ENCODE measurements at regions not wholly inside any gene's neighbourhood (a gene's known extent, or its start where the extent isn't known, plus 50 kb on each side); places are given as distances from the start of the nearest gene placed in this dataset.

- no peak for DNase-seq
Measured at GRCh38 chr11:95577716-95578460, 211.7 kb downstream of the FAM76B start.

GRCh38 chr11:95576146-95576845 is 213.3 kb downstream of the FAM76B start:
- no peak for DNase-seq

DNA sequence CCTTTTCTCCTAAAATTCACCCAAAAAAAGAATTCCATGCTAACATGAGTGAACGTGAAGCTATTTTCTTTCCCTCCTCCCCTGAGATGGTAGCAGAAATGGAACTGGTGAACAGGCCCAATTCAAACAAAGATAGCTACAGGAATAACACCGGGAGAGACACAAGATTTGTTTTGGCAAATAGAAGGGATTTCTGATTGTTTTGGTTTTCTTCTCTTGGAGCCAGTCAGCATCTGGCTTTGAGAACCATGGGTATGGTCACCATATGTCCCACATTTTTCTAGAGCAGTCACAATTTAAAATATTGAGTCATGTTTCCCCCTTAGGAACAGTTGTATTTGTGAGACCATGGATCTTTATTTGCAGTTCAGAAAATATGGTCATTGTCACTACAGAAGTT is 214.1 kb downstream of the FAM76B start:
- no peak for DNase-seq

DNA sequence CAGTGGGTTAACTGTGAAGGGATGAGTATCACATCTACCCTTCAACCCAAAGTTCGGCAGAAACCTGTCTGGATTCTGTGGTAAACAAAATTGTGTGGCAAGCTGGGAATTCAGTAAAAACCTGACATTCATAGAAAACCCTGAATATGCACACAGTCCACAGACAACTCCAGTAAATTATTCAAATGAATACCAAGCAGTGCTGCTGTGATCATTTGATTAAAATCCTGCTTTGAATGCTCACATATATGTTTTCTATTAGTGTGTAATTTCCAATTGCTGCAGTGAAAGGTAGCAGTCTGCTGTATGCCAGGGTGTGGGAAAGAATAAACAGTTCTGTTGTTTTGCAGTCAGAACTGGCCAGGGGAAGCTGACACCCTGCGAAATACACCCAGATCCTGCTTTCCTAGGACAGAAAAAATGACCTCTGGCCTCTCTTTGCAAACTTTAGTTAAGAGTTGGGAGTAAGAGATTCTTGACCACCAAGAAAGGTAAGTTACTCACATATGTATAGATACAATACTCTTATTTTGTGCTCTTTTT is 217.8 kb downstream of the FAM76B start:
- DNase-seq, result no peak

DNA sequence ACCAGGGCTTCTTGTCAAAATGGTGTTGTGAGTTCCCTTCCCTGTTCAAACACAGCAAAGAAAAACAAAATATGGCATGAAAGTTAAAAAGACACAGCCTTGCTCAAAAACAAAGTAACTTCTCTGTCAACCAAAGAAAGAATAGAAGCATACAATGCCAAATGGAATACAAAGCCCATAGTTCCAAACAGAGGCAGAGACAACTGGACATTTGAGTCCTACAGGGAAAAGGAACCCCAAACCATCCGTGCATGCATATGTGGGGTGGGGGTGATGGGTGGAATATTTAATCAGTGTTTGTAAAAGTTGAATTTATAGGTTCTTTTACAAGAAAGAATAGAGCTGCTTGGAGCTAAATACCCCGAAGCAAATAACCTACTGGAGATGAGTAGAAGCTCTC is 218.7 kb downstream of the FAM76B start:
- no peak for DNase-seq

GRCh38 chr11:95569207-95569606 is 220.4 kb downstream of the FAM76B start:
- DNase-seq, result no peak

DNA sequence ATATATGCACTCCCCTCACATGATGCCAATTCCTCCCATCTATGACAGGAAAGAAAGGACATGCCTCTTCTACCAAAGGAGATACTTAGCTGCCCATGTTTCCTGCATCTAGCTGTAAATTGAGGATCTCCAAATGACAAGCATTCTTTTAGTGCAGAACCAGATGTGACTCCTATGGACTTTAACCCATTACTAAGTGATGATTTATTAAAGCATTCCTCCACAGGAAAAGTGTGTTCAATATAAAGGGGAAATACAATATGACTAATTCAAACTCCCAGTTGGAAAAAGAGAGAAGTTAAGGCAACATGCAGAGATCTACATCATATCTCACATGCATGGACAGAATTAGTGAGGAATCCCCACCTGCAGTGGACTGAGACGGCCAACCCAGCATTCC is 221.3 kb downstream of the FAM76B start:
- DNase-seq, result no peak

GRCh38 chr11:95567685-95568084 is 221.9 kb downstream of the FAM76B start:
- DNase-seq, result no peak

GRCh38 chr11:95566211-95566610 is 223.4 kb downstream of the FAM76B start:
- no peak for DNase-seq

- DNase-seq, result no peak
Measured at GRCh38 chr11:95565724-95566141, 223.8 kb downstream of the FAM76B start.

- no peak for DNase-seq
Measured at GRCh38 chr11:95563859-95564258, 225.7 kb downstream of the FAM76B start.

- no peak for DNase-seq
Measured at GRCh38 chr11:95563173-95563572, 226.4 kb downstream of the FAM76B start.

DNA sequence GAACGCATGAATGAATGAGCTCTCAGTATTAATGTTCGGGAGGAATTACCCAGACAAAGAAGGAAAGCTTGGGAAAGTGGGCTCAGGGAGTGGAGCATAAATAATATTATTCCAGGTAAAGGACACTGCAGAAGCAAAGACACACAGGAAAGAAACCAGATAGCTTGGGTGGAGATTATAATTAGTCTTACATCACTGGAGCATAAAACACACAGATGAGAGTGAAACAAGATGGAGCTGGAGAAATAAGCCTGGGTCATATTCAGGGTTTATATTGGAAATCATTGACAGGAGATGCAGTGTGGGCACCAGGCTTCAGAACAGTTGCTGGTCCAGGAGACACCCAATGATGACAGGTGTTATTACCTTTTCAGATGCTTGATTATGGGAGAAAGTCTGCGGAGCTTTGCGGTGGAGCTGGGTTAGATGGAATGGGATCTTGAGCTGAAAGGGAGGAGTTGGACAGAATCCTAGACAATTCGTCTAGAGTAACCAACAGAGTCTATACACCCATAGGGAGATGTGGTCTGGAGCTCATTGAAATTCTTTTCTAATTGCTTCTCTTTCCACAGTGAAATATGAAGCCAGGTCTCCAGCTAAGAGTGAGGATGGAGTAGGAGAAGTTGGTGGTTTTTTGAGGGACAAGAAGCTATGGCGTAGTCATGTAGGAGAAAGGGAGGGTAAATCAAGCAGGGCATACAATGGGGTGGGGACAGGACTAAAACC is 227.2 kb downstream of the FAM76B start:
- DNase-seq, result no peak

- no peak for DNase-seq
Measured at GRCh38 chr11:95559899-95560298, 229.7 kb downstream of the FAM76B start.

DNA sequence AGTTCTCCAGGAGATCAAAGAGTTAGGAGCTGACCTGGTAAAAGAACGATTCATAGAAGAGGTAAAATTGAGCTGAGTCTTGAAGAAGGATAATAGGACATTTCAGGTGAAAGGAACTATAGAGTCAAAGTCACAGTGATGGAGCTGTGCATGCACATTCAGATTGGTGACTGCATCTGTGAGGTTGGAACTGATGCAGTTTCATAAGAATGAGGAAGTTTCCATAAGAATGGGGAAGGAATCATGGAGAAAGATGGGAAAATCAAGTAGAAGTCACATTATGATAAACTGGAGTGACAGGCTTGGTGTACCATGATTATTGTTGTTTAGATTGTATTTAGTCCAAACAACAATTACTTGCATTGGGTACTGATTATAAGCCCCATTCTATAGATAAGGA is 232.2 kb downstream of the FAM76B start:
- no peak for DNase-seq

DNA sequence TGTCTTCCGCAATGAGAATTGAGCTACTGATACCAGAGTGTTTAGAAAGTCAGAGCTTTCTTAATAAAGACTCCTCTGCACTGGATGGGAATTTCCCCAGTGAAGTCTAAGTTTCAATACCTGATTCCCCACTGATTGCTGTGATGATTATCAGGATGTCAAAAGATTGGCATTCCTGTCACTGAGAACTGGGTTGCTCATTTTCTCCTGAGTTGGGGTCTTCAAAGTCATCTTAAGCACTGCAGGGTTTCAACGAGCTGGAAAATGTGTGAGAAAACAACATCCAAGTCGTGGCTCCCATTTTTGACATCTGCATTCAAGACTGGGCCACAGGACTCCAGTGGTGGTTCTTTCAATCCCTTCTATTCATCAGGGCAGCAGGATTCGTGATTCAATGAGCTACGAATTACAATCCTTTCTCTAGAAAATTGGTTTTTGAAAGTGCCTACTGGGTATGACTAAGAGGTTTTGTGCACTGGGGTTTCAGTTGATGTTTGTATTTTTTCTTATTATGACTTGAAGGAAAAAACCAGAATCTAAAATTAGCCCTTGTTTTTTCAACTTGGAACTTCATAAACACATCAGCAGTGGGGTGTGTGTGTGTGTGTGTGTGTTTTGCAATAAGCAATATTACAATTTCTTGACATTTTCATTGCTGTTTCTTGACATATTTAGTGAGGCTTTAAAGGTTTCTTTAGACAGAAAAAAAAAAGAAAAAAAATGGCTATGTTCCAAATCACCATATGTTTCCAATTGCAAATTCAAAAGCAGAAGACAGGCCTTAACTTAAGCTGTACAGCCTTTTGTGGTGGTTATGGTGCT is 233.0 kb downstream of the FAM76B start:
- DNase-seq, result no peak

GRCh38 chr11:95556011-95556341 is 233.6 kb downstream of the FAM76B start:
- DNase-seq, result no peak

- DNase-seq, result no peak
Measured at GRCh38 chr11:95554911-95555310, 234.7 kb downstream of the FAM76B start.

- DNase-seq, result no peak
Measured at GRCh38 chr11:95549301-95549700, 240.3 kb downstream of the FAM76B start.

- DNase-seq, result no peak
Measured at GRCh38 chr11:95548416-95548815, 241.2 kb downstream of the FAM76B start.

DNA sequence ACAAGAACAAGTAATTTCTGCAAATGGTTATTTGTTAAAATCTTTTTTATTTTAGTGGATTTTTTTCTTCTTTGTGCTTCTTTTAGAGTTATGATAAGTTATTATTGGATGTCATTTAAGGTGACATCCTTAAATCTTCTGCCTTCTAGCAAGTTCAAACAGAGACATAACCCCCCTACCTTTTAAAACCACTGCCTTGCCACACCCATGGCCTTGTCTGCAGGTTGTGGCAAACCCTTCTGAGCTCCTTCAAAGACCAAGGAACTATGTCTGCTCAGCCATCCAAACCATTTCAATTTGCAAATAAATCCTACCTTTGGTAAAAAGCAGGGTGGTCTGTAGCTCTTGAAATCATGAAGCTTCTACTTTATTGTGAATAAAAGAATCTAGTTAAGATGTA is 241.6 kb downstream of the FAM76B start:
- no peak for DNase-seq

DNA sequence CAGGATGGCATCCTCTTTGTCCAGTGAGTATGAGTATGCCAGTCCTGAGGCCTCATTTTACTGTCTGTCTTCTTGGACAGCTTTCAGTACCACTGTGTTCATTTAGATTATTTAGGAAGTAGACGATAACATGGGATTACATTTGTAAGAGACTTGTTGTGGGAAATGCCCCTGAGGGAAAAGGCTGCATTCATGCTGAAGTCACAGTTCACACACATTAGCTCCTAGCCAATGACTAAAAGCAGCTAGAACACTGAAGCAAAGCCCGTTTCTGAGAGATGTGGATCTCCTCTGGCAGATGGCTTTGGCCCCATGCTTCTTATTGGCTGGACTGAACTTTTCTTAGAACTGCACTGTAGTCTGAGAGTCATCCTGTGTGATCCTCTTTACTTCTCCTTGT is 242.4 kb downstream of the FAM76B start:
- DNase-seq, result no peak
